Hepatic stellate cell (primary cell): ENCODE measurements at regions not wholly inside any gene's neighbourhood (a gene's known extent, or its start where the extent isn't known, plus 50 kb on each side); places are given as distances from the start of the nearest gene placed in this dataset.

Source experiments
- DNase-seq: peaks from one replicate; pipeline ENCODE4 v3.0.0; 2011; ENCODE audit warnings: low spot score

DNA sequence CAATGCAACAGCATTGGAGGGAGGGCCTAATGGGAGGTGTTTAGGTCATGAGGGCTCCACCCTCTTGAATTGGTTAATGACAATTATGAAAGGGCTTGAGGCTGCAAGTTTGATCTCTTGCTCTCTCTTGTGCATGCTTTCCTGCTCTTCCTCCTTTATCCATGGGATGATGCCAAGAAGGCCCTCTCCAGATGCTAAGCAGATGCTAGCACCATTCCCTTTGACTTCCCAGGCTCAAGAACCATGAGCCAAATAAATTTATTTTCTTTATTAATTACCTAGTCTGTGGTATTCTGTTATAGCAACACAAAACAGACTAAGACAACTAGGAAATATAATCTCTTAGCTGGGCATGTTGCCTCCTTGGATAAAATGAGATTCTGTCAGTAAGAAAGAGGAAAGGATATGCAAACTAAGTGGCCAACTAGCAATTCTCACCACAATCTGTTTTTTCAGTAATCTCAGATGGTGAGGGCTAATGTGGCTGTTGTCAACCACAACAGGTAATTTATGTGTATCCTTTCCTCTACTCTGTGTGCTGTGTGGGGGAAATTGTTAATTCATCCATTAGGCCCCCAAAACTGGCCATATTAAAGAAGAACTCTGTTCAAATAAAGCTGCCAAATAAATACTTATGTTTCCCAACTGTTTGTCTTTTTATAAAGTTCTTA, 269.1 kb upstream of the CD180 start:
- DNase-seq: no peak

DNA sequence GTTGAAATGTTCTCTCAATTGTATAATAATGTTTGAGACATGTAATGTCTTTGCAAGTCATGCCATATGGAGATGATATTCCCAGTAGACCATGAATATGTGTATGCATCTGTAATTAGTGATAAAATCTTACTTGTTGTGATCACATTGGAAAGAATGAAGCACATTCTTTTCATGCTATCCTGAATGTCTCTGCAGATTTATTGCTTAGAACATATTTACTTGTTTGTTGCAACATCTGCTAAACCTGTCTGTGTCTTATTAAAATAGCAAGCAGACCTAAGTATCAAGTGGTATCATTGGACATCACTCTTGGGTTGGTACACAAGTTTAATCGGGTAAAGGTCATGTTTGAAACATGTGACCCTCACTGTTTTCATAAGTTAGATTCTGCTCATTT, 265.5 kb upstream of the CD180 start:
- DNase-seq: no peak

DNA sequence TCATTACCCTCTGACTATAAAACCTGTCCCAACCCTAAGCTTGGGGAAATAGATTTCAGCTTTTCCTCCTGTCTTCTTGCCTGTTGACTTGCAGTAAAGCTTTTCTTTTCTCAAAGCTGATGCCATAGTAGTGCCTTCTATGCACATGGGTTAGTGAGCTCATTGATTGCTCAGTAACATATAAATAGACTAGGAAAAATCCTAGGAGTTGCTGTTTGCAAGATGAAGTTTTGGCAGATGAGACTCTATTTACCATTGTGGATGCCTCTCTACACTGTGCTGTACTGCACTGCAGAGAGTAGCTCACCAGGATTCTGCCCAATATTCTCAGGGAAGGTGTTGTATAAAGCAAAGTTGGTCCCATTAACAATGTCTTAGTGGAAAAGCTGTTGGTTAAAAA, 262.7 kb upstream of the CD180 start:
- no peak for DNase-seq

DNA sequence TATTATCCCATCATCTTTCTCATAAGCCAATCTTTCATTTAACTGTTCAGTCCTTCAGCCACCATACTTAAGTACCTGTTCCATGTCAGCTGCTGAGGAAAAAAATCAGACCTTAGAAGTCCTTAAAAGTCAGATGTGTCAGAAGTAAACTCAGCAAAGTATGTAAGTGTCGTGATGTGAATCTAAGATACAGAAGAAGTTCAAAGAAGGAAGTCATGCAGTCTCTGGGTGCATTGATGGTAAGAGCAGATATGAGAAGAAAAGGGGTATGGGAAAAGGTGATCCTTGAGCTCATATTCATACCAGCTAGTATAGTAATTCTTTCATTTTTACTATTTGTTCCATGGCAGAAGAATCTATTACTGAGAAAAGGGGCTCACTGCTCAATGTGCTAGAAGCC, 259.4 kb upstream of the CD180 start:
- no peak for DNase-seq

DNA sequence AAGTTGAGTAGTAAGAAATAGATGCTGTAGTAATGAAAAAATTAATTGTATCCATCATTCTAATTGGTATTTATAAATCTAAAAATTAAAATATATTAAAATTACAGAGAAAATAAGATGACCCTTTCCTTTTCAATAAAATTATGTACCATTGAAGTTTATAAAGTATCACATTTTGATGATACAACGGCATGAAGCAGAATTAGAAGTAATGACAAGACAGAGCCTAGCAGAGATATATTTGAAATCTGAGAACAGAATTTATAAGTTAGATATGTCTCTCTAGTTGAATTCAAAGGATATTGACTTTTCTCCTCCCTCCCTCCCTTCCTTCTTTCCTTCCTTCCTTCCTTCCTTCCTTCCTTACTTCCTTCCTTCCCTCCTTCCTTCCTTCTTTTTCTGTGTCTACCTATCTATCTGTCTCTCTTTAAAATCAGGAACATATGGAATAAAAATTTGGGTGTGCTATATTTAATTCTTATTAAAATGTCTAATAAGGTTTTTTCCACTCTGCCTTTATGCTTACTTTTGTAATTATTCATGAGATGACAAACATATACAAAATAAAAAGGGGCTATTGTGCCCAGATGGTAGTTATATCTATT, 258.5 kb upstream of the CD180 start:
- no peak for DNase-seq

DNA sequence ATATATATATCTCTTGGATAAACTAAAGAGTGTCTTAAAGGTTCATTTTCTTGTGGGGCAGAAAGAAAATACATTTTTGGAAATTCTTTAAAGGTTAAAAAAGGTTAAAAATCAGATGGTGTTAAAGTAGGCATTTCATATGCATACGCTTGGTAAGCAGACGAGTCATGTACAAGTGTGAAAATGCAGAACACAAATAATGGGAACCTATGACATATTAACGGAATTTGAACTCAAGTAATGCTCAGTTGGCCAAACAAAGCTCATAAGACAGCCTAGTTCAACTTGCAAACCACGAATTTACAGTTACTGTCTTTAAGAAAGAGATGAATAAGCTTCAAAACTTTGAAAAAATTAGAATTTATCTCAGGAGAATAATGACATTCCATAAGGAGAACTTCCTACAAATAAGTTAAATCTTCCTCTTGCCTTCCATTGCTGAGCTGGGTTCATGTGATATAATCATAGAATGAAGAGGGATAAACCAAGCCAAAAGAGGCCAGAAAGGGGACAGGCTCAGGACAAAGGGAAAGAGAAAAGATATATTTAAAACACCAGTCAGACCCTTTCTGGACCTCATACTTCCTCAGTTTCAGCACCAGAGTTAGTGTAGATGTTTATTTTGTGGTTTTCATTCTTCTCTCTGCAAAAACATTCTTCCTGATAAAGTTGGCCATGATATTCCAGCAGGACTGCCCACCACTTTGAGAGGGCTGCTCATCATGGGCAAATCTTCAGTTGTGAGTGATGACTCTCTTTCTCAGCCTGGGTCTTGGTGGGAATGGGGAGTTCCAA, 256.7 kb upstream of the CD180 start:
- DNase-seq: no peak

DNA sequence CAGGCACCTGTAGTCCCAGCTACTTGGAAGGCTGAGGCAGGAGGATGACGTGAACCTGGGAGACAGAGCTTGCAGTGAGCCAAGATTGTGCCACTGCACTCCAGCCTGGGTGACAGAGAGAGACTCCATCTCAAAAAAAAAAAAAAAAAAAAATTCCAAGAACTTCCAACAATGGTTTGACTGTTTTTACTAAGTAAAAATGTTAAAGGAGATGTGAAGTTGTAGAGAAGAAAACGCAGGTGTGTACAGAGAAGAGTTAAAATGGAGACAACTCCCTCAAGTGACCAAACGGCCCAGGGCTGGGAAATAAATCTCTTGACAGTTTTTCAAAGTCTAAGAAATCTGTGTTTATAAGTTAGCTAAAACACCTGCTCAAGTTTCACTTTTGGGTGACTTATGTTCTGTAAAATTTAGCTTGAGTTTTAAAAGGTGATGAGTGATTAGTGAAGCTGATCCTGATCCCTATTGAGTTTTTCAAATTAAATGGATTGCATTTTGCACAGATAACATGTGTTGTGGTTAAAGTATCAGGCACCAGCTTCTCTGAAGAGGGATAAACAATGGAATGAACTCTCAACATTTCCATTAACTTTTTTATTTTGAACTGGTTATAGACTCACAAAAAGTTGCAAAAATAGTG, 255.2 kb upstream of the CD180 start:
- no peak for DNase-seq

DNA sequence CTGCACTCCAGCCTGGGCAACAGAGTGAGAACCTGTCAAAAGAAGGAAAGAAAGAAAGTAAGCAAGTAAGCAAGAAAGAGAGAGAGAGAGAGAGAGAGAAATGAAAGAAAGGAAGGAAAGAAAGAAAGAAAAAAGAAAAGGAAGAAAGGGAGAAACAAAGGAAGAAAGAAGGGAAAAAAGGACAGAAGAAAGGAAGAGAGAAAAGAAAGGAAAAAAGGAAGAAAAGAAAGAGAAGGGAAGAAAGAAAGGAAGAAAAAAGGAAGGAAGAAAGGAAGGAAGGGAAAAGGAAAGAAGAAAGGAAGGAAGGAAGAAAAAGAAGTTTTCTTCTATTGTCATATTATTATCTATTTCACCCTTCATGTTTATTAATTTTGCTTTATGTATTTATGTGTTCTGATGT, 251.1 kb upstream of the CD180 start:
- no peak for DNase-seq

DNA sequence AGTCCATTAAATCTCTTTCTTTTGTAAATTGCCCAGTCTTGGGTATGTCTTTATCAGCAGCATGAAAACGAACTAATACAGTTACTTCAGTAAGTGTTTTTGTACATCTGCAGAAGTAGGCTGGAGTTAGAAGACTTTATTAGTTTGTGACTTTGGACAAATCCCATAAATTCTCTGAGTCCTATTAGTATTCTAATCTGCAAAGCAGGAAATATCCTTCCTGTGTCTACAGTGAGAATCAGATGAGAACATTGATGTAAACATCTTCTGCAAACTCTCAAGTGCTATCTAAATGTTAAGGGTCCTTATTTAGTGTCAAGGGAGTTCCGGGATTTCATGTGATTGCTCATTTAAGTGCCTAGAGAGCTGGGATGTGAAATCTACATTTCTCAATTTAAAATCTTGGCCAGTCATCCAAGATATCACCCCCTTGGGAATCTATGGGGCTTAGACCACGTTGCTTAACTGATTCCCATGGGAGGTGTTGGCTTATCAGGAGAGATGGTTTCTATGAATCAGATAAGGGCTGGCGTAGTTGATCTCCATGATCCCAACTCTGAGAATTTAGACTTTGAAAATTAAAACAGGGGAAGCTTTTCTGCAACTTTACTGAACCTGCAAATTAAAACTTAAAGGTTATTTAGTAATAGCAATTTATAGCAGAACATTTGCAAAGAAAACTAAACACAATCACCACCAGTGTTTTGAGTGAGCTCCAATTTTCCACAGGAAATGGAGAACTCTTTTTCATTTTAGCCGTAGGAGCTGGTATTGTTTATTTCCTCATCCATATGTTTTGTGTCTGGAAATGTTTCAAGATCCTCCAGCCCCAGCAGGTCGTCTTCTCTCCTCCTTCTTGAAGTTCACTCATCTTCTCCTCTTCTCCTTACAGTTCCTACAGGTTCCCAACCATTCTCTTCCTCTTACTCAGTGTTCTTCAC, 241.6 kb upstream of the CD180 start:
- no peak for DNase-seq

DNA sequence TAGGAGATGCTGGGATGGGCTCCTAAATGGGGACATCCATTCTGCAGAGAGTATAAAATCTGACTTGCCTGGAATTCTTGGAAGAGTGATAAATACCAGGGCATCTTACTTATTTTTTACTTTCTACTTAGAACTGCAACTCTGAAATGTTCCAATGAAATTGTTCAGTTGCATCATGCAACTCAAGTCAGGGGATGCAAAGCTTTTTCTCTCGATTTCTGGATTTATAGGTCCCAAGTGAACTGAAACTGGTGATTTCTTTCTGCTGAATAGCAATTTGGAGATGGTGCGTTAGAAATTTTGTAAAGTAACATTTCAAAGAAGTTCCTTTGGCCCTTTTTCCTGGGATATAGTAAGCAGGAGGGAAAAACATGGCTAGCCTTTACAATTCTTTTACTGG, 238.4 kb upstream of the CD180 start:
- no peak for DNase-seq

DNA sequence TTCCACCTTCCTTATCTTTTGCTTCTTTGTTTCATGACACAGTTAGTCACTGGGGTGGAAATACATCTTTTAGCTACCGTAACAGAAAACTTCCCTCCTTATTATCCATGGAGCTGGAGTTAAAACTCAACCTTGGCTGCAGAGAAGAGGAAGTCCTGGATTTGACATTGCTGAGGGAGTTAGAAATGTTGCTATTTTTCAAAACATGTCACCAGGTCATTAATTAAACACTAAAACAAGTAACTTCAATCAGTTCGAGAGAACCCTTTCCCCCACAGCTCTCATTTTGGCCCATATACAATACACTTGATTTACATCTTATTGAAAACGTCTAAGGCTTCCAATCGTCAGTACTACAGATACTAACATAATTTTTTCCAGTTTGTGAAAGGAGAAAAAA, 237.9 kb upstream of the CD180 start:
- DNase-seq: no peak

DNA sequence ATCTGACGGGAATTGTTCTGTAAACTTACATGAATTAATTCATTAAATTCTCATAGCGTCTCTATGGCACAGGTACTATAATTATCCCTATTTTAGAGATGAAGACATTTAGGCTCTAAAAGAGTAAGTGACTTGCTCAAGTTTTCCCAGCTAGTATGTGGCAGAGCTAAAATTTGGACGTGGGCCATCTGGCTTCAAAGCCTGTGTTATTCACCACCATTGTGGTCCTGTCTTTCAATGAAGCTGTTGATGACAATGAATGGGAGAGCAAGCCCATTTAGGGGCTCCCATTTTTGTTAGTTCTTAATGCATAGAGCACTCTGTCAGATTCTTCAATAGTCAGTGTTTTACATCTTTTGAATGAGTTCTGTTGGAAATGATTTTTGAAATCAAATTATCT, 236.0 kb upstream of the CD180 start:
- no peak for DNase-seq

DNA sequence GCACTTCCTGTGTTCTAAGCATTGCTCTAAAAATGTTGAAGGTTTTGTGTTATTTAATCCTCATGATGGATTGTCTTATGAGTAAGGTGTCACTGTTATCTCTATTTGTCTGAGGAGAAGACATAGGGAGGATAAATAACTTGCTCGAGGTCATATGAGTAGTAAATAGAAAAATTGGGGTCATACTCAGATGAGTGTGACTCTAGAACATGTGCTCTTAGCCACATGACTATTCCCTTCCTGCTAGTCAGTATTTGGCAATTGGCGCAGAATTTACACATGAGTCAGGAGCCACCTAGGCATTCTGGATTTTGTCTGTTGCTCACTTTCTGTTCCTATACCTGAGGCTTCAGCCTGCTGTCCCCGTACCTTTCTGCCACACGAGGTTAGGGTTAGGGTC, 234.6 kb upstream of the CD180 start:
- no peak for DNase-seq

DNA sequence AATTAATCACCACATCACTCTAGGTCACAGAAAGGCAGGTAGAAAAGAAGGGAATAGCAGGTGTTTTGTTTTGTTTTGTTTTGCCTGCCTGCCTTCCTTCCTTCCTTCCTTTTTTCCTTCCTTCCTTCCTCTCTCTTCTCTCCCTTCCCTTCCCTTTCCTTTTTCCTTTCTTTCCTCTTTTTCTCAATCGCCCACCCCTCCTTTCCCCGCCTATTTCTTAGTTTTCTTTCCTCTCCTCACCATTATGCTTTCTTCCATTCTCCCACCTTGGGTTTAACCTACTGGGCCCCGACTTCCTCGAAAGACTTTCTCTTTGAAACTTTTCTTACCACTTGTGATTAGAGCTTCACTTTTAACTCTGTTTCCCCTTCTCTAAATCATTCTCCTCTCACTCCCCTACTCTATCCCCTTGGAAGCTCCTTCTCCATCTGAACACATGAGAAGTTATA, 231.3 kb upstream of the CD180 start:
- DNase-seq: no peak

DNA sequence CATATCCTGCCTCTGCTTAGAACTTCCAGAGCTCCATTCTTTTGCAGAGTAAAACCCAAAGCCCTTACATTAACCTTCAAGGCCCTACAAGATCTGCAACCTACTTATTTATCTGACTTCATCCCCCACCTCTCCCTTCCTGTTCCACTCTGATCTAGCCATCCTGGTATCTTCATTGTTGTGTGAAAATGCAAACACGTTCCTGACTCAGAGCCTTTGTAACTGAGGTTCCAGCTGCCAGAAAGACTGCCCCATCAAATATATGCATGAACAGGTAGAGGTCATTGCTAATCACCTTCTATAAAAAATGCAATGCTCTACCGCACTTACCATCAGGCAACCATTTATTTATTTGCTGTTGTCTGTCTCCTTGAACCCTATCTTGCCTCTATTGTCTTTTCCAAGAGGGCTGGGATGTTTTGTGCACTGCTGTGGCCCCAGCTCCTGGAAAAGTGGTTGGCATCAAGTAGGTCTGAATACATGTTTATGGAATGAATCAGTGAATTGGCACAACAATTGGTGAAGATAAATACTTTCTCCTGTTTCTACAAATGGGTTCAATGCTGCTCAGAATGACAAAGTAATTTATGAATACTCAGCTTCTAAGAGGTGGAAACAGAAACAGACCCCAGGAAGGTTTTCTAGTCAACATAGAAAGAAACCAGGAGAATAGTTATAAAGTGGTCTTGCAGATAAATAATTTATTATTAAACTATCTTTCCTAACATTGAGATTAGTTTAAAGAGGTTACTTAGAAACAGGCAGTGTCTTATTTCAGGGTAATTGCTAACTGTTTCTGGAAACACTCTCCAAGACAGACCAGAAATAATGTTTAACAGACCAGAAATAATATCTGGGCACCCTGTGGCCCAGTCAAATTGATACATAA, 230.6 kb upstream of the CD180 start:
- no peak for DNase-seq

DNA sequence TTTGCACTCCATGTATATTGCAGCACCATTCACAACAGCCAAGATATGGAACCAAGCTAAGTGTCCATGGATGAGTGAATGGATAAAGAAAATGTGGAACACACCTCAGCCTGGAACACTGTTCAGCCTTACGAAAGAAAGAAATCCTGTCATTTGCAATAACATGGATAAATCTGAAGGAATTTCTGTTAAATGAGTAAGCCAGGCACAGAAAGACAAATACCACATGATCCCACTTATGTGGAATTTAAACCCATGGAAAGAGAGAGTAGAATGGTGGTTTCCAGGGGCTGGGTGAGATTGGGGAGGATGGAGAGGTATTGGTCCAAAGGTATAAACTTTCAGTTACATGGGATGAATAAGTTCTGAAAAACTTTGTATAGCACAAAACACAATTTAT, 228.9 kb upstream of the CD180 start:
- no peak for DNase-seq

DNA sequence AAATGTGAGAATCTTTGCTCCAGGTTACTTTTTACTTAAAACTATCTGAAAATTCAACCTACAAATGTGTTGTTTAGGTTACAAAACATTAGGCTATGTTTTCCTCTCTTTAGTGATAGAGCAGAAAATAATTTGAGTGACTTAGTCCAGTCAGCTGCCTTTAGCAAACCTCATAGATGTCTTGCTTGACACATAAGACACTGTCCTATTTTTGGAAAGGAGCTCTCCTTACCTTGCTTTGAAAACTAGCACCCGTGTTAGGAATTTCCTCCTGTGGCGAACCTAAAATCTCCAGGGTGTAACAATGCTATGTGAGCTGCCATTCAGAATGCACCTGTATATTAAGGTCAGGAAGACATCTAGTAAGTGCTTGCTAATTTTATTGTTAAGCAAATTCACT, 221.2 kb upstream of the CD180 start:
- no peak for DNase-seq

DNA sequence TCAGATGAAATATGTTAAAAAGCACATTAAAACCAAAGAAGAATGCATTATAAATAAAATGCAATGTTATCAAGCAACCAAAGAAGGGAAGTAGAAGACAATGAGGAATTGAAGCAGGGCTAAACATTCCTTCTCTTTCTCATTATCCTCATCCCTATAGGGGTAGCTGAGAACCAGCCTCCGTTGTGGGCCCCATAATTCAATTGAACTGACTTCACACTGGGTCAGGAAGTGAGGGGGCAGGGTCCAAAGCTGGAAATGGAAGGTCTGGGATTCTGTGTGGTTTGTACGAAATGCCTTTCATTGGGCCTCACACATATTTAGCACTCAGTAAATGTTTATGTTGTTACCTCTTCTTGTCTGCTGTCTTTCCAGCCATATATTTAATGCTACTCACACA, 220.4 kb upstream of the CD180 start:
- DNase-seq: no peak

DNA sequence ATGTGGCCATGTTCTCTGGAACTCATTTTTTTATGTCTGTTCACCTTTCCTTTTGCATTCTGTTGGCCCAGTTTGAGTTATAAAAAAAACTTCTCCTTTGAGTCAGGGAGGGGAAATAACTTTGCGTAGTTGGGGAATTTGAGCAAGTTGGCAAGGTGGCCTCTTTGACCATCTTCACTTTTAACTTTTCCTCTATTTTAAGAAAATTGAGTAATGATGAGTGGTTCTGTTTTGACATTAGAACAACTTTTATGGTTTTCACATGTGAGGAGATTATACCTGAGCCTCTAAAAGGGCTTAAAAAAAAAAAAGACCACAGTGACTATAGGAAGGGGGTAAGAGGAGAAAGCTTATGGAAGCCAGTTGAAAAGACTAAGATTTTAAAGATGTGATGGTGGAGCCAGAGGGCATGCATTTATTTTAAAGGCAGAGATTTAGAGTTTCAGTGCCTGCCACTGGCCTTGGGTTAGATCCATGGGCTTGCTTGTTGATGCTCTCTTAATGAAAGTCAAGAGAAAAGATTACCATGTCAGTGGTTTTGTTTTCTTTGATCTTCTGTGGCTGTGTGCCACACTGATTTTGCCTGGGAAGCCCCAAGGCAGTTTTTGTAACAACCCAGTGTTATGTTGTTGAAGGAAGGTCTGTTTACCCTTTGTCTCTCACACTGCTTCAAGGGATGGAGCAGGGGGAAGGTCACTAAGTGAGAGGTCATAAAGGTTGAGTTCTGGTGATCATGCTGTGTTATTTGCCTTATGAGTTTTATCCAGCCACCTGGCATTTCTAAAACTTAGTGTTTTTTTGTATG, 219.7 kb upstream of the CD180 start:
- no peak for DNase-seq

DNA sequence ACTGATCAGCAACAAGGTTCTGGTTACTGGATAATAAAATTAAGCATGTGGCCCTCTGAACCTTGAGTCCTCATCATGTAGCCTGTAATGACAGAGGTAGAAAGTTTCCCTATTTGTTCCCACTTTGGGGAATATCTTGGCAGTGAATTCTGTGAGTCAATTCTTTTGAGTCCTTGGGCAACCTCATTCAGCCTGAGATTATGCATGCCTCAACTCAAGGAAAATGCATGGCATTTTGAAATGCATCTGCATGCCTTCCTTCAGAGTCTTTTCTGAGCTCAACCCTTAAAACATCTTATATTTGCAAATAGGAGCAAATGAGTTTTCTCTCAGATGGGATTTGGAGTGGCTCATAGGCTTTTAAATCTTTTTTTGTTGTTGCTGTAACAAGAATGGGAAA, 218.1 kb upstream of the CD180 start:
- no peak for DNase-seq
